T-helper 1 cell (primary cell): ENCODE measurements at regions not wholly inside any gene's neighbourhood (a gene's known extent, or its start where the extent isn't known, plus 50 kb on each side); places are given as distances from the start of the nearest gene placed in this dataset.

Source experiments
- DNase-seq, 5 donors: peaks; one replicate each; pipeline ENCODE4 v3.0.0-alpha.2; 2012 to 2020

DNA sequence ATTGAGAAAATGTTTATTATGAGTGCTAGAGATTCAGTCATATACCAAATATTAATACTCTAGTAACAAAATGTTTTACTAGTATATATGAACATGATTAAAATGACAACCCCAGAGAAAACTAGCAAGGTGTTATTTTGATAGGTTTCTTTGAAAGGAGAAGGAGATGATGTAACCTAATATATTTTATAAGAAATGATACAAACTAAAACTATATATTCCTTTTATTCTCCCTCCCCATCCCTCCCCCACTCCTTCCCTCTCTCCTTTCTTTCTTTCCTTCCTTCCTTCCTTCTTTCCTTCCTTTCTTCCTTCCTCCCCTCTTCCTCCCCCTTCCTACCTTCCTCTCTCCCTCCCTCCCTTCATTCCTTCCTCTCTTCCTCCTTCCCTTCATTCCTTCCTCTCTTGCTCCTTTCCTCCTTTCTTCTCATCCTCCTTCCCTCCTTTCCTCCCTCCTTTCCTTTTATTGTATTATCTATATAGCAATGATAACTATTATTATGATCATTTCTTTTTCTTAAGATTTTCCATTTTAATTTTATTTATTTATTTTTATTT is 215.3 kb upstream of the MEF2C start:
- no peak for DNase-seq

GRCh38 chr5:89097103-89097502 is 214.1 kb upstream of the MEF2C start:
- DNase-seq: no peak

DNA sequence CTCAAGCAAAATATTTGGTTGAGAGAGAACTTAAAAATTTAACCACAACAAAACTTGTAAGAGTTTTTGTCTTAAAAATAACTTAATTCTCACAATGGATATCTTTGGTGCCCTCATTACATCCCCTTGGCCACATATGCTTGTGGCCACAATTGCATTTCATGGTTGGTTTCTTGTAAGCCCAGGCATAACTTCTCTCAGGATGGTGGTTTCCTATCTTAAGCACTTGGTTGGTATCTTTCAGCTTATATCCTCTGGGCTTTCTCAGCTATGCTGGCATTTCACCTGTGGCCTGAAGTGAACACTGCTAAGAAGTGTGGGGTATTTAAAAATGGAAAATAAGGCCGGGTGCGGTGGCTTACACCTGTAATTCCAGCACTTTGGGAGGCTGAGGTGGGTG is 212.4 kb upstream of the MEF2C start:
- no peak for DNase-seq

- no peak for DNase-seq
Observed at GRCh38 chr5:89090037-89090436, 207.1 kb upstream of the MEF2C start.

DNA sequence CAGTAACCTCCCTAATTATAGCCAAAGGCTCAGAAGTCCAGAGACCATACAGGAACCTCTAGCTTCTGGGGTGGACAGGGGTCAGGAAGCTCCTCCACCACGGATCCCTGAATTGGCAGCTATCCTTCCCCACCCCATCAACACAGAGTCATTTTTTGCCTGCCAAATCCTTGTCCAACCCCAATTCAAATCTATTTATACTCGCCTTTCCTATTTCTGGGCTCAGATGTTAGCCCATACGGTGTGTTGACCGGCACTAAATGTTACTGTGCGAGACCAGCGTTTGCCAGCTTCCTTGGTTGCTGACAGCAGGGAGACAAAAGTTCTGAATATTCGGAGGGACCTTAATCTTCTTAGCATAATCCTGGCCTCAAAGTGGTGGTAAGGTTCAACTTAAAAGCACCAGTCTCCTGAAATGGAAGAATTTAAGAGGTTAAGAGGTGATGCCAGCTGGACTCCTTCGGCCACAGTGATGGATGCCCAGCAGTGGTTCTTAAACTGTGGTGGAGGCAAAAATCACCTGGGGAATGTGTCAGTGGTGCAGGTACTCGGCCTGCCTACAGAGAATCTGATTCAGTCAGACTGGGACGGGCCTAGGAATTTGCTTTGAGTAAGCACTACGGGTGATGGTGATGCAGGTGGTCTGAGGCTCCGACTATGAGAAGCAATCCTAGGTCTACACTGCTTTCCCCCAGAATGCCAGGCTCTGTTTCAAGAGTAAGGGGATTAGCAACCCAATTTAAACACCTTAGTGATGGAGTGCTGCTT is 204.8 kb upstream of the MEF2C start:
- no peak for DNase-seq

DNA sequence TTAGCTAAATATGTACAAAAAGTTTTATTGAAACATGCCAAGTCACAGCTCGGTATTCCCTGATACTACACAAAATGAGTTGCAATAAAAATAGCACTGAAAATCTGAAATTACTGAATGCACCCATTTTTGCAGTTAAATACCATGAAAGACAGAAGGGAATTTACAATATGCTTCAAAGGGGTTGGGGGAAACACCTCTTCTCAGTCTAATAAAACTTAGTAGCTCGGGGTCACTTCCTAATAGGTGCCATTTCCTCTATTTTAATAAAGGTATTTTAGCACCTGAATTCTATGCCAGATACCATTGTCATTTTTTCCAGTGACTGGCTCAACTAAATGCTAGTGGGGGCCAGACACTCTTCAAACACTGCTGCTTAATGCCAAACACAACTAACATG is 204.1 kb upstream of the MEF2C start:
- DNase-seq: no peak

DNA sequence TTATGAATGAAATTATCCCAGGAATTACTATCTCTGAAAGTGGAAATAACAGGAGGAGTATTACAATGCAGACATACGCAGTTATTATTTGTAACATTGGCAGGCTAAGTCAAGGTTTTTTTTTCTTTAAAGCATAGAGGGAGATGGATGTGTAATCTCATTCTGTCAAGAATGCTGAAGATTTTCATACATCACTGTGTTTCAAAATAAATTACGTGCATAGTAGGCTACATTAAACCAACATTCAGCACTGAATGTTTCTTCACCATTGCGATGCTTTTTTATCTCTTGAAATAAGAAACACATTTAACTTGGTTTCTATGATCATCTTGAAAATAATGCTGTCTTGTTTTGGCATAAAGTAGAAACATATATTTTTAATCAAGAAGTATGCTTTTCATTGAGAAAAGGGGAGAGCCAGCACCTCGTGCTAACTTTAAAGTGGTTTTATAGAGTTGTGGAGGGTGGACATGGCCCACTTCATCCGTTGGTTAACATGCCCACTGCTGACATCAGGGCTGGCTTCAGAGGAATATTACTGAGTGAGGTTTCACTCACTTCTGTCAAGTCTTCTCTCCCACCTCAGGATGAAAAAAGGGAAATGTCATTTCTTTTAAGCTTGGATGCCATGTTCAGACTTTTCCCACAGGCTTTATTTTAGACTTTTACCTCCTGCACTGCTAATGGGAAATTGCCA is 203.6 kb upstream of the MEF2C start:
- DNase-seq: no peak

DNA sequence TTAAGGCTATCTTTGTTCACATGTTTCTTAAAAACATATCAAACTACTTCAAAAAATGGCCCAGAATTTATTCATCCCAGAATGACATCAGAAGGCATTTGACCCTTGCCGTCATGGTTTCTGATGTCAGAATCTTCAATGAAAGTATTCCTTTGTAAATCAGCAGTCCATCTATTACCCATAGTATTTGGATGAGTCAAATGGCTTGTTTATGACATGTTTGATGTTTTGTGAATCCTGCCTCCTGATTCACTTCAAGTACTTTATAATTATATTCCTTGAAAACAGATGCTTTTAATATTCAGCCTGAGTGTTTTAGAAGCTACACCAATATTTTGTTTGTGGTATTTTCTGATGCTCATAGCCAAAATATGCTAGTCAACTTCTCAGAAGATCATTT is 200.8 kb upstream of the MEF2C start:
- DNase-seq: no peak

DNA sequence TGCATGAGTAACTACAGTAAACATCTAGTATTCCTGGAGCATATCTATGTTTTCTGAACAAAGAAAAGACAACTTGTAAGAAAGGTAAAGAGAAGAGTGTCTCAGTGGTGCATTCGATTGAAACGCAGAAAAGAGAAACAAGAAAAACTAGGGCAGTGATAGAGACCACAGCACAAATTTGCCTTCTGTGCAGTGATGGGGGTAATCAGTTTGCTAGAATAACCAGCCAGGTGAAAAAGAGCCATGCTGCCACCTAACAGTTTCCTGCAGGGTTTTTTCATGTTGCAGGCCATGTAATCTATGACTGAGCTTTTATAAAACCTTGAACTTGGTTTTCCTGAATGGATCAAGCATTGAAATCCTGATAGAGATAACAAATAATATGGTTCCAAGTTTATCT is 198.4 kb upstream of the MEF2C start:
- DNase-seq: no peak

DNA sequence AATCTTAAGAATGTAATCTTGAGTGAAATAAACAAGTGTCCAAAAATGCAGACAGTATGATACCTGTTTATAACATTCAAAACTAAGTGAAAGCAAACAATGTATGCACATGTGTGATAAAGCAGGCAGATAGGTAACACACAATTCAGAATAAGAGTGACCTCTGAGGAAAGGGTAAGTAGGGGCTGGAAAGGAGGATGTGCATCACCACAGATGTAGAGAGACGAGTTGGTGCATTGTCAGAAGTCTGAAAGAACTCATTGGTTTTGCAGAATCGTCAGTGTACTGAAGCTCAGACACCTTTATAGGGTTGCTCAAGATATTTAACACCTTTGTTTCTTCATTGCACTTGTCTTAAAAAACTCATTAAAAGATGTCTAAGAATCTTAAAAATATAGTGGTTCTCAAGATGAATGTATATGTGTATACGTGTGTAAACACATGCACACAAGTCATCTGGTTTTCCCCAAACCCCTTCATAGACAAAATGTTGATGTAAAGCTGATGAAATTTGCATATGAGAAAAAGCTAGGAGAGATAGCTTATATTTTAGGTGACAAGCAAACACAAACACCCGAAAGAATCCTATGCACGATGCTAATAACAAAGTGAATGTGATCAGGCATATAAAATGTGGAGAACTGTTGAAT is 197.6 kb upstream of the MEF2C start:
- DNase-seq: no peak

DNA sequence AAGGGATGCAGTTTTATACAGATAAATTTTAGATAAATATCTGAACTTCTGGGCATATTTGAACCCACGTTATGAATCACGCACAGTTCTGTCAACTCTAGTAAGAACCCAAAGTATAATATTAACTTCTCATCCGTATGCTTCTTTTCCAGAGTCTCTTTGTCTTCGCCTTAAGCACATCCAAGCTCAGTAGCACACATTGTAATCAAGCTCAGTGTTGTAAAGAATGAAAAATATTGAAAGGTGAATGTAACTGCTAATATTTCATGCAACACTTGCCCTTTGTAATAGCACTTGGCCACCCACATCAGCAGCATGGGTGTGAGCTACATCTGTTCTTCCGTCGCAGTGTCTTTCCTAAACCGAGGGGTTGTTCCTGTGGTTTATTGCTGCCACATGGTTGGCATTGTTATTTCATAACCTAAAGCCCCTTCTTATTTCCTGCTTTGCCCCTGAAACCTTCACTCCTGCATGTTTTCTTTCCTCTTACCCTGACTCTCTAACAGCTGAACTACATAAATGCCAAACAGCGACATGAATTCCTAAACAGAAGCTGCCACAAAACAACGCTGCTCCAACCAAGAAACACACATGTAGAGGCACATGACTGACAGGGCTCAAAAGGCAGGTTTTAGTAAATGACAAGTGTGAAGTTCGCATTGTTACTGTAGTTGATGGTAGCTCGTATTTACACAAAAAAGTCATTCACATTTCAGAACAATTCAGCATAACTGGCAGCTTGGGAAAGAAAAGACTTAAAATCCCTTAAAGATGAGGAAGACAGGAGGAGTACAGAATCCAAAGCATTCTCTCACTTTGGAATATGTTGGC is 190.1 kb upstream of the MEF2C start:
- no peak for DNase-seq

- DNase-seq: no peak
Observed at GRCh38 chr5:89071941-89072331, 189.0 kb upstream of the MEF2C start.

- no peak for DNase-seq
Observed at GRCh38 chr5:89071101-89071940, 188.3 kb upstream of the MEF2C start.

DNA sequence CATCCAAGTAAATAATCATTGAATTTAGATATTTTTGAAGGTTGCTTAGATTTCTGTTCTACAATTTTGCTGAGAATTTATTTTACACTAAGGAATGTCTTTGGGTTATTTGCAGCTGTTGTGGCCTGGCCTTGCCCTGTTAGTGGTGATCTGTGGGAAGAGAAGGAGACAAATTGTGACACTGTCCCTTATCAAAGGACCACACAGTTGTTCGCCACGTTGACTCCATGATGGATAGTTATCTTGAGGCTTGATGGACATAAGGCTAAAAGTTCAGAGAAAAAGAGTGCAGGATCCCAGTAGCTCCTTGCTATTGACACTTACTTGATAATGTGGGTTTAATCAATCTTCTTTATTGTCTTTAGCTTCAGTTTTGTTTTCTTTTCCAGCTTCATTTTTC is 186.6 kb upstream of the MEF2C start:
- no peak for DNase-seq

- DNase-seq: no peak
Observed at GRCh38 chr5:89067362-89067761, 184.4 kb upstream of the MEF2C start.

GRCh38 chr5:89065919-89066318 is 182.9 kb upstream of the MEF2C start:
- peak in 1 of 5 donors; percentile 52 for DNase-seq

GRCh38 chr5:89064736-89065135 is 181.8 kb upstream of the MEF2C start:
- DNase-seq: no peak

GRCh38 chr5:89064054-89064453 is 181.1 kb upstream of the MEF2C start:
- peak in 1 of 5 donors; percentile 6 for DNase-seq

GRCh38 chr5:89060768-89061167 is 177.8 kb upstream of the MEF2C start:
- DNase-seq: no peak

GRCh38 chr5:89059274-89059673 is 176.3 kb upstream of the MEF2C start:
- no peak for DNase-seq

DNA sequence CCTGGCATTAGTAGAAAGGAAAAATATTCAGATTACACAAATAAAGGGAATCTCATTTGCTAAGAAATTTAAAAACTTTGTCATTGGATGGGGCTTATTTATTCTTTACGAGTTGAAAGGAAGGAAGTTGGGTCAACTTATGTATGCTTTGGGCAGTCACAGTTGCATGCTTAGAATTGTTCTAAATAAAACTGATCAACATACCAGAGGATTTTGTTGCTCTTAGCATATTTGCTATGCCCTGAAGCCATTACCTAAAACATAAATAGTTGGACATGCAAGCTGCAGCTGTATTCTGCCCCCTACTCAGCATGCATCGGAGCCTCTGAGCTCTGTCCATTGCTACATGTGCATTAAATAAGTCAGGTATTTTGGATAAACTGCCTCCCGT is 172.7 kb upstream of the MEF2C start:
- no peak for DNase-seq
